H9 (cell line): ENCODE measurements at regions not wholly inside any gene's neighbourhood (a gene's known extent, or its start where the extent isn't known, plus 50 kb on each side); places are given as distances from the start of the nearest gene placed in this dataset.

Experiments used
- DNase-seq: peaks from one replicate; pipeline ENCODE4 v3.0.0-alpha.2; 2017
- H2AFZ ChIP-seq: one replicate; pipeline ENCODE4 v1.6.1; 2013; ENCODE audit warnings: mild to moderate bottlenecking, low read length, control low read depth, moderate library complexity
- H2AK5ac ChIP-seq: 2 replicates; pipeline ENCODE4 v1.6.1; 2013; ENCODE audit warnings: low read length, control low read depth, mixed read lengths; ENCODE audit not compliant: insufficient read length
- H2BK120ac ChIP-seq: one replicate; pipeline ENCODE4 v1.6.1; 2013; ENCODE audit warnings: low read depth, mild to moderate bottlenecking, low read length, control low read depth, inconsistent platforms; ENCODE audit not compliant: poor library complexity, severe bottlenecking
- H2BK12ac ChIP-seq: 2 replicates; pipeline ENCODE4 v1.6.1; 2013; ENCODE audit warnings: low read length, control low read depth, mixed read lengths, low read depth; ENCODE audit not compliant: insufficient read length
- H2BK15ac ChIP-seq: 2 replicates; pipeline ENCODE4 v1.6.1; 2013; ENCODE audit warnings: low read depth, low read length, control low read depth
- H2BK20ac ChIP-seq: one replicate; pipeline ENCODE4 v1.6.1; 2013; ENCODE audit warnings: low read depth, mild to moderate bottlenecking, low read length, control low read depth, inconsistent platforms; ENCODE audit not compliant: poor library complexity, severe bottlenecking
- H2BK5ac ChIP-seq: 2 replicates; pipeline ENCODE4 v1.6.1; 2013; ENCODE audit warnings: low read length, control low read depth, mixed read lengths; ENCODE audit not compliant: insufficient read length
- H3K14ac ChIP-seq: 2 replicates; pipeline ENCODE4 v1.6.1; 2013; ENCODE audit warnings: low read length, control low read depth; ENCODE audit not compliant: insufficient read depth
- H3K18ac ChIP-seq: 2 replicates; pipeline ENCODE4 v1.6.1; 2013; ENCODE audit warnings: low read depth, mild to moderate bottlenecking, mixed read lengths, low read length, control low read depth; ENCODE audit not compliant: insufficient read length
- H3K23ac ChIP-seq: 2 replicates; pipeline ENCODE4 v1.6.1; 2013; ENCODE audit warnings: low read length, control low read depth, mixed read lengths, low read depth; ENCODE audit not compliant: insufficient read length
- H3K23me2 ChIP-seq: 2 replicates; pipeline ENCODE4 v1.6.1; 2013; ENCODE audit warnings: low read depth, mild to moderate bottlenecking, mixed read lengths, low read length, control low read depth; ENCODE audit not compliant: insufficient read length, poor library complexity, severe bottlenecking
- H3K27ac ChIP-seq: 2 replicates; pipeline ENCODE4 v1.5.1; 2013; ENCODE audit warnings: low read length, control low read depth, mixed read lengths, low read depth; ENCODE audit not compliant: insufficient read length
- H3K27me3 ChIP-seq: 2 replicates; pipeline ENCODE4 v1.6.1; 2013; ENCODE audit warnings: low read length, control low read depth, inconsistent platforms; ENCODE audit not compliant: insufficient read depth
- H3K4ac ChIP-seq: 2 replicates; pipeline ENCODE4 v1.6.1; 2013; ENCODE audit warnings: low read depth, mild to moderate bottlenecking, control low read depth, inconsistent platforms, low read length, moderate library complexity
- H3K4me1 ChIP-seq: 2 replicates; pipeline ENCODE4 v1.6.1; 2013; ENCODE audit warnings: low read length, control low read depth, inconsistent platforms; ENCODE audit not compliant: insufficient read depth
- H3K4me2 ChIP-seq: 2 replicates; pipeline ENCODE4 v1.6.1; 2013; ENCODE audit warnings: low read length, control low read depth, mixed read lengths; ENCODE audit not compliant: insufficient read length, insufficient read depth
- H3K56ac ChIP-seq: 2 replicates; pipeline ENCODE4 v1.6.1; 2013; ENCODE audit warnings: low read depth, mild to moderate bottlenecking, mixed read lengths, low read length, control low read depth; ENCODE audit not compliant: insufficient read length
- H3K79me1 ChIP-seq: 2 replicates; pipeline ENCODE4 v1.6.1; 2013; ENCODE audit warnings: low read depth, mild to moderate bottlenecking, moderate library complexity, low read length, control low read depth, inconsistent platforms; ENCODE audit not compliant: insufficient read depth, poor library complexity, severe bottlenecking
- H3K79me2 ChIP-seq: 2 replicates; pipeline ENCODE4 v1.6.1; 2013; ENCODE audit warnings: low read length, control low read depth, inconsistent platforms; ENCODE audit not compliant: insufficient read depth
- H3K9ac ChIP-seq: 2 replicates; pipeline ENCODE4 v1.6.1; 2013; ENCODE audit warnings: low read length, control low read depth, mixed read lengths; ENCODE audit not compliant: insufficient read length; ENCODE audit errors: extremely low read depth
- H3K9me3 ChIP-seq: one replicate; pipeline ENCODE4 v1.6.1; 2013; ENCODE audit warnings: low read depth, low read length, inconsistent platforms; ENCODE audit not compliant: control insufficient read depth
- H3T11ph ChIP-seq: one replicate; pipeline ENCODE4 v1.6.1; 2013; ENCODE audit warnings: mild to moderate bottlenecking, low read length, control low read depth, inconsistent platforms
- H4K20me1 ChIP-seq: one replicate; pipeline ENCODE4 v1.6.1; 2013; ENCODE audit not compliant: control insufficient read depth, insufficient read length, insufficient read depth
- H4K5ac ChIP-seq: 2 replicates; pipeline ENCODE4 v1.6.1; 2013; ENCODE audit warnings: low read depth, mild to moderate bottlenecking, mixed read lengths, low read length, control low read depth; ENCODE audit not compliant: insufficient read length
- H4K8ac ChIP-seq: replicated peaks from 2 replicates; pipeline ENCODE4 v1.6.1; 2013; ENCODE audit warnings: low read length, control low read depth, mixed read lengths, low read depth; ENCODE audit not compliant: insufficient read length
- H4K91ac ChIP-seq: 2 replicates; pipeline ENCODE4 v1.6.1; 2013; ENCODE audit warnings: low read depth, mild to moderate bottlenecking, moderate library complexity, mixed read lengths, low read length, control low read depth; ENCODE audit not compliant: insufficient read length
- H3K27ac Mint-ChIP-seq, 3 experiments: 2 replicates in 2 of 3; 3 replicates in 1 of 3; pipeline ENCODE4 v1.8.0; 2020 to 2021; ENCODE audit warnings: mixed read lengths in 3 of 3, mild to moderate bottlenecking in 1 of 3, moderate library complexity in 1 of 3
- H3K27me3 Mint-ChIP-seq: 2 replicates; pipeline ENCODE4 v1.8.0; 2021; ENCODE audit warnings: low read depth, mild to moderate bottlenecking, moderate library complexity, mixed read lengths
- H3K36me3 Mint-ChIP-seq, 3 experiments: 2 replicates in 2 of 3; 3 replicates in 1 of 3; pipeline ENCODE4 v1.8.0; 2020 to 2021; ENCODE audit warnings: low read depth in 3 of 3, mixed read lengths in 3 of 3; ENCODE audit not compliant: insufficient read depth in 1 of 3
- H3K4me1 Mint-ChIP-seq, 2 experiments: 2 replicates each; pipeline ENCODE4 v1.8.0; 2020; ENCODE audit warnings: mixed read lengths in 2 of 2
- H3K4me3 Mint-ChIP-seq, 2 experiments: 2 replicates in 1 of 2; 3 replicates in 1 of 2; pipeline ENCODE4 v1.8.0; 2020 to 2021; ENCODE audit warnings: mild to moderate bottlenecking in 2 of 2, mixed read lengths in 2 of 2, moderate library complexity in 1 of 2
- H3K9me3 Mint-ChIP-seq, 2 experiments: 2 replicates in 1 of 2; 3 replicates in 1 of 2; pipeline ENCODE4 v1.8.0; 2020; ENCODE audit warnings: mild to moderate bottlenecking in 2 of 2, mixed read lengths in 2 of 2, moderate library complexity in 1 of 2
- whole genome bisulfite sequencing: extraction: QIAGEN DNeasy Blood & Tissue Kit; methylation state at CpG from one replicate; pipeline ENCODE4 v1.1.7; 2013; ENCODE audit warnings: missing lambda C conversion rate, low lambda C conversion rate, mixed read lengths; ENCODE audit not compliant: insufficient read length; ENCODE audit errors: extremely low coverage; 5-methylcytosine and 5-hydroxymethylcytosine counted together
- TF ChIP-seq, protein P1 (sequence below): fragments of 200-600 bp; sonication (generic); conservative IDR thresholded peaks from 3 replicates; pipeline ENCODE4 v1.8.0; 2021; ENCODE audit warnings: antibody characterized with exemption, mild to moderate bottlenecking

DNA sequence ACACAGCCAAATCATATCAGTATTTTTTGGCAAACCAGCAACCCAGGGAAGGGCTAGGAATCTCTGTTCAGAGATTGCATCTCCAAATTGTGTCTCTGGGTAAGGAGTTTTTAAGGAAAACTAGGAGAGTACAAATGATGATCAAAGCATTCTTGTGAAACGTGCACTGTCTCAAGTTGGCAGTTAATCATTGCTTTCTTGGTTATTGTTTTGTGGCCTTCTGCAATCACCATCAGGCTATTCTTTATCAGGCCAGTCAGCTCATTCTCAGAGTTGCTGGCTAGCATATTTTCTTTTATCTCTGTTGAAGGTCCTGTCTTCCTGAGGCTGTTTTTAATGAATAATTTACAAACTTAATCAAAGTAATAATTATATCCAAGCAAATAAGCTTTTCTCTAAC, 129.1 kb upstream of the CCDC179 start:
- Mint-ChIP-seq H3K4me3 (no peak overlapping the region), H3K27ac (no peak overlapping the region), H3K27me3 (peaks cover 23% of the 10 kb centered on the region), H3K9me3 (peaks cover 39 to 46% of the 10 kb centered on the region in 2 experiments), H3K4me1 (peaks cover 13 to 14% of the 10 kb centered on the region in 2 experiments), H3K36me3 (peaks cover 21 to 45% (median 24%) of the 10 kb centered on the region in 3 experiments)
- Histone ChIP-seq H3K18ac (no peak overlapping the region), H4K20me1 (no peaks in the 10 kb centered on the region), H3K9me3 (peaks cover 6% of the 10 kb centered on the region), H3K4ac (no peak overlapping the region), H3T11ph (no peak overlapping the region), H4K5ac (no peak overlapping the region), H3K23me2 (no peaks in the 10 kb centered on the region), H3K4me2 (no peak overlapping the region), H3K79me1 (no peaks in the 10 kb centered on the region), H2BK5ac (no peak overlapping the region), H3K9ac (no peak overlapping the region), H3K27me3 (no peaks in the 10 kb centered on the region), H2AK5ac (no peak overlapping the region), H2BK20ac (no peak overlapping the region), H2BK120ac (no peak overlapping the region), H2AFZ (no peak overlapping the region), H3K27ac (no peak overlapping the region), H2BK12ac (no peak overlapping the region), H4K8ac (no peak overlapping the region), H3K23ac (no peak overlapping the region), H4K91ac (no peak overlapping the region), H3K56ac (no peak overlapping the region), H3K79me2 (no peaks in the 10 kb centered on the region), H2BK15ac (no peak overlapping the region), H3K4me1 (no peaks in the 10 kb centered on the region; the same call in 1 of the 2 replicates), H3K14ac (no peak overlapping the region)
- TF ChIP-seq, protein P1, sequence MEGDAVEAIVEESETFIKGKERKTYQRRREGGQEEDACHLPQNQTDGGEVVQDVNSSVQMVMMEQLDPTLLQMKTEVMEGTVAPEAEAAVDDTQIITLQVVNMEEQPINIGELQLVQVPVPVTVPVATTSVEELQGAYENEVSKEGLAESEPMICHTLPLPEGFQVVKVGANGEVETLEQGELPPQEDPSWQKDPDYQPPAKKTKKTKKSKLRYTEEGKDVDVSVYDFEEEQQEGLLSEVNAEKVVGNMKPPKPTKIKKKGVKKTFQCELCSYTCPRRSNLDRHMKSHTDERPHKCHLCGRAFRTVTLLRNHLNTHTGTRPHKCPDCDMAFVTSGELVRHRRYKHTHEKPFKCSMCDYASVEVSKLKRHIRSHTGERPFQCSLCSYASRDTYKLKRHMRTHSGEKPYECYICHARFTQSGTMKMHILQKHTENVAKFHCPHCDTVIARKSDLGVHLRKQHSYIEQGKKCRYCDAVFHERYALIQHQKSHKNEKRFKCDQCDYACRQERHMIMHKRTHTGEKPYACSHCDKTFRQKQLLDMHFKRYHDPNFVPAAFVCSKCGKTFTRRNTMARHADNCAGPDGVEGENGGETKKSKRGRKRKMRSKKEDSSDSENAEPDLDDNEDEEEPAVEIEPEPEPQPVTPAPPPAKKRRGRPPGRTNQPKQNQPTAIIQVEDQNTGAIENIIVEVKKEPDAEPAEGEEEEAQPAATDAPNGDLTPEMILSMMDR, result no peak
- DNase-seq, result no peak
- WGBS, result no CpG with 5 or more reads among the region's 1 CpG
